ENCODE measurements at regions not wholly inside any gene's neighbourhood (a gene's known extent, or its start where the extent isn't known, plus 50 kb on each side); places are given as distances from the start of the nearest gene placed in this dataset.

DNA sequence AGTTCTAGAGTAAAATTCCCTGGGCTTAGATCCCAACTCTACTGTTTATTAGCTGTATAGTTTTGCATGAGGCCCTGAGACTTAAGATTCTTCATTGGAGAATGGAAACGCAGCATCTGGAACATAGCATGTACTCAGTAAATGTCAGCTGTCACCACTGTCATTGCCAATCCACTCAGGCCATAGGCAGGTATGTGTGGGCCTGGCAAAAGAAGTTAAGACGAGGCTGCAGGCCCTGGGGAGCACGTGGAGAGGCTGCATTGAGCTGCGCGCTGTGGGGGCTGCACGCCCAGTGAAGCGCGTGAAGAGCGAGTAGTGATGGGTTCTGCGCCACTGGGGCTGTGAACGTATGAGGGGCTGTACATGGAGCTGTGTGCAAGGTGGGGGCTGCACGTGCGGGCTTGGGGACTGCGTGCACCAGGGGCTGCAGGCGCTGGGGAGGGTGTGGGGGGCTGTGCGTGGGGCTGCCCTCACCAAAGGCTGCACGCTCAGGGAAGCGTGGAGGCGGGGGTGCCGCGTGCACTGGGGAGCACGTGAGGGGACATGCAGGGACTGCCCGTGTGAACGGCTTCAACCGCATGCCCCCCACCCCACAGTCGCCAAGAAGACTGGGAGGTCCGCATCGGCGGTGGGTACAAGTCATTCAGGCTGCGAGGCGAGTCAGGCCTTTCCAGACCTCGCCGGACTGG lies 85.5 kb downstream of the PRR15 start:
- peaks cover under 1% of the 10 kb centered on the region; the same call in 2 of the 3 replicates for H3K4me1 Mint-ChIP-seq
- H3K4me1 ChIP-seq (ENCODE audit: insufficient read depth): no peaks in the 10 kb centered on the region; the same call in 1 of the 2 replicates
- H3K4me2 ChIP-seq: no peak overlapping the region
- DNase-seq (ENCODE audit: low spot score): no peak
- H3K27me3 Mint-ChIP-seq (ENCODE audit: insufficient read depth, low read depth, poor library complexity): peaks cover 2% of the 10 kb centered on the region
- H3K9me3 Mint-ChIP-seq: no peaks in the 10 kb centered on the region
- no peaks in the 10 kb centered on the region for H3F3A ChIP-seq (replicated peaks; ENCODE audit: low read depth)
- H2AFZ ChIP-seq: no peak overlapping the region
- H3K27ac ChIP-seq (ENCODE audit: low read depth): no peak overlapping the region
- H3K27me3 ChIP-seq (ENCODE audit: insufficient read depth): no peaks in the 10 kb centered on the region
- no peak overlapping the region for H3K4me3 ChIP-seq
- H4K20me1 ChIP-seq (replicated peaks; ENCODE audit: insufficient read depth): no peaks in the 10 kb centered on the region
- no peaks in the 10 kb centered on the region for H3K9me2 ChIP-seq (ENCODE audit: insufficient read depth)
- no peaks in the 10 kb centered on the region for H3K36me3 Mint-ChIP-seq (ENCODE audit: low read depth)
- H3K36me3 ChIP-seq (ENCODE audit: insufficient read depth): no peaks in the 10 kb centered on the region
- H3K27ac Mint-ChIP-seq: no peak overlapping the region
- no peak for ATAC-seq
- H3K4me3 Mint-ChIP-seq: no peak overlapping the region
- H3K79me2 ChIP-seq (replicated peaks; ENCODE audit: insufficient read depth): no peaks in the 10 kb centered on the region
- TF ChIP-seq POLR2AphosphoS5 (IDR thresholded peaks at IDR 0.05; ENCODE audit: low read depth) (no peak), CREB1 (CRISPR knock-in tag; IDR thresholded peaks at IDR 0.05; ENCODE audit: low read depth) (no peak), STAT1 (IDR thresholded peaks at IDR 0.05; ENCODE audit: unreplicated experiment) (no peak), EZH2 (IDR thresholded peaks at IDR 0.05; ENCODE audit: low read depth, unreplicated experiment) (no peak), NANOG (IDR thresholded peaks at IDR 0.05; ENCODE audit: borderline replicate concordance) (no peak), CTCF (conservative IDR thresholded peaks at IDR 0.05; ENCODE audit: low read depth in 2 of 2) (no peak), EZH2phosphoT487 (IDR thresholded peaks at IDR 0.05; ENCODE audit: unreplicated experiment) (no peak), JUNB (IDR thresholded peaks at IDR 0.05; ENCODE audit: unreplicated experiment) (no peak), ZNF114 (CRISPR knock-in tag; IDR thresholded peaks at IDR 0.05) (no peak), ZNF331 (CRISPR knock-in tag; IDR thresholded peaks at IDR 0.05; ENCODE audit: low read depth) (no peak)
- TF ChIP-seq, protein P1, sequence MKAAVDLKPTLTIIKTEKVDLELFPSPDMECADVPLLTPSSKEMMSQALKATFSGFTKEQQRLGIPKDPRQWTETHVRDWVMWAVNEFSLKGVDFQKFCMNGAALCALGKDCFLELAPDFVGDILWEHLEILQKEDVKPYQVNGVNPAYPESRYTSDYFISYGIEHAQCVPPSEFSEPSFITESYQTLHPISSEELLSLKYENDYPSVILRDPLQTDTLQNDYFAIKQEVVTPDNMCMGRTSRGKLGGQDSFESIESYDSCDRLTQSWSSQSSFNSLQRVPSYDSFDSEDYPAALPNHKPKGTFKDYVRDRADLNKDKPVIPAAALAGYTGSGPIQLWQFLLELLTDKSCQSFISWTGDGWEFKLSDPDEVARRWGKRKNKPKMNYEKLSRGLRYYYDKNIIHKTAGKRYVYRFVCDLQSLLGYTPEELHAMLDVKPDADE (IDR thresholded peaks at IDR 0.05): no peak
- TF ChIP-seq, protein P2, sequence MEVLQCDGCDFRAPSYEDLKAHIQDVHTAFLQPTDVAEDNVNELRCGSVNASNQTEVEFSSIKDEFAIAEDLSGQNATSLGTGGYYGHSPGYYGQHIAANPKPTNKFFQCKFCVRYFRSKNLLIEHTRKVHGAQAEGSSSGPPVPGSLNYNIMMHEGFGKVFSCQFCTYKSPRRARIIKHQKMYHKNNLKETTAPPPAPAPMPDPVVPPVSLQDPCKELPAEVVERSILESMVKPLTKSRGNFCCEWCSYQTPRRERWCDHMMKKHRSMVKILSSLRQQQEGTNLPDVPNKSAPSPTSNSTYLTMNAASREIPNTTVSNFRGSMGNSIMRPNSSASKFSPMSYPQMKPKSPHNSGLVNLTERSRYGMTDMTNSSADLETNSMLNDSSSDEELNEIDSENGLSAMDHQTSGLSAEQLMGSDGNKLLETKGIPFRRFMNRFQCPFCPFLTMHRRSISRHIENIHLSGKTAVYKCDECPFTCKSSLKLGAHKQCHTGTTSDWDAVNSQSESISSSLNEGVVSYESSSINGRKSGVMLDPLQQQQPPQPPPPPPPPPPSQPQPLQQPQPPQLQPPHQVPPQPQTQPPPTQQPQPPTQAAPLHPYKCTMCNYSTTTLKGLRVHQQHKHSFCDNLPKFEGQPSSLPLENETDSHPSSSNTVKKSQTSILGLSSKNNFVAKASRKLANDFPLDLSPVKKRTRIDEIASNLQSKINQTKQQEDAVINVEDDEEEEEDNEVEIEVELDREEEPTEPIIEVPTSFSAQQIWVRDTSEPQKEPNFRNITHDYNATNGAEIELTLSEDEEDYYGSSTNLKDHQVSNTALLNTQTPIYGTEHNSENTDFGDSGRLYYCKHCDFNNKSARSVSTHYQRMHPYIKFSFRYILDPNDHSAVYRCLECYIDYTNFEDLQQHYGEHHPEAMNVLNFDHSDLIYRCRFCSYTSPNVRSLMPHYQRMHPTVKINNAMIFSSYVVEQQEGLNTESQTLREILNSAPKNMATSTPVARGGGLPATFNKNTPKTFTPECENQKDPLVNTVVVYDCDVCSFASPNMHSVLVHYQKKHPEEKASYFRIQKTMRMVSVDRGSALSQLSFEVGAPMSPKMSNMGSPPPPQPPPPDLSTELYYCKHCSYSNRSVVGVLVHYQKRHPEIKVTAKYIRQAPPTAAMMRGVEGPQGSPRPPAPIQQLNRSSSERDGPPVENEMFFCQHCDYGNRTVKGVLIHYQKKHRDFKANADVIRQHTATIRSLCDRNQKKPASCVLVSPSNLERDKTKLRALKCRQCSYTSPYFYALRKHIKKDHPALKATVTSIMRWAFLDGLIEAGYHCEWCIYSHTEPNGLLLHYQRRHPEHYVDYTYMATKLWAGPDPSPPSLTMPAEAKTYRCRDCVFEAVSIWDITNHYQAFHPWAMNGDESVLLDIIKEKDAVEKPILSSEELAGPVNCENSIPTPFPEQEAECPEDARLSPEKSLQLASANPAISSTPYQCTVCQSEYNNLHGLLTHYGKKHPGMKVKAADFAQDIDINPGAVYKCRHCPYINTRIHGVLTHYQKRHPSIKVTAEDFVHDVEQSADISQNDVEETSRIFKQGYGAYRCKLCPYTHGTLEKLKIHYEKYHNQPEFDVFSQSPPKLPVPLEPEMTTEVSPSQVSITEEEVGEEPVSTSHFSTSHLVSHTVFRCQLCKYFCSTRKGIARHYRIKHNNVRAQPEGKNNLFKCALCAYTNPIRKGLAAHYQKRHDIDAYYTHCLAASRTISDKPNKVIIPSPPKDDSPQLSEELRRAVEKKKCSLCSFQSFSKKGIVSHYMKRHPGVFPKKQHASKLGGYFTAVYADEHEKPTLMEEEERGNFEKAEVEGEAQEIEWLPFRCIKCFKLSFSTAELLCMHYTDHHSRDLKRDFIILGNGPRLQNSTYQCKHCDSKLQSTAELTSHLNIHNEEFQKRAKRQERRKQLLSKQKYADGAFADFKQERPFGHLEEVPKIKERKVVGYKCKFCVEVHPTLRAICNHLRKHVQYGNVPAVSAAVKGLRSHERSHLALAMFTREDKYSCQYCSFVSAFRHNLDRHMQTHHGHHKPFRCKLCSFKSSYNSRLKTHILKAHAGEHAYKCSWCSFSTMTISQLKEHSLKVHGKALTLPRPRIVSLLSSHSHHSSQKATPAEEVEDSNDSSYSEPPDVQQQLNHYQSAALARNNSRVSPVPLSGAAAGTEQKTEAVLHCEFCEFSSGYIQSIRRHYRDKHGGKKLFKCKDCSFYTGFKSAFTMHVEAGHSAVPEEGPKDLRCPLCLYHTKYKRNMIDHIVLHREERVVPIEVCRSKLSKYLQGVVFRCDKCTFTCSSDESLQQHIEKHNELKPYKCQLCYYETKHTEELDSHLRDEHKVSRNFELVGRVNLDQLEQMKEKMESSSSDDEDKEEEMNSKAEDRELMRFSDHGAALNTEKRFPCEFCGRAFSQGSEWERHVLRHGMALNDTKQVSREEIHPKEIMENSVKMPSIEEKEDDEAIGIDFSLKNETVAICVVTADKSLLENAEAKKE (CRISPR knock-in tag; IDR thresholded peaks at IDR 0.05): no peak
- TF ChIP-seq, protein P3, sequence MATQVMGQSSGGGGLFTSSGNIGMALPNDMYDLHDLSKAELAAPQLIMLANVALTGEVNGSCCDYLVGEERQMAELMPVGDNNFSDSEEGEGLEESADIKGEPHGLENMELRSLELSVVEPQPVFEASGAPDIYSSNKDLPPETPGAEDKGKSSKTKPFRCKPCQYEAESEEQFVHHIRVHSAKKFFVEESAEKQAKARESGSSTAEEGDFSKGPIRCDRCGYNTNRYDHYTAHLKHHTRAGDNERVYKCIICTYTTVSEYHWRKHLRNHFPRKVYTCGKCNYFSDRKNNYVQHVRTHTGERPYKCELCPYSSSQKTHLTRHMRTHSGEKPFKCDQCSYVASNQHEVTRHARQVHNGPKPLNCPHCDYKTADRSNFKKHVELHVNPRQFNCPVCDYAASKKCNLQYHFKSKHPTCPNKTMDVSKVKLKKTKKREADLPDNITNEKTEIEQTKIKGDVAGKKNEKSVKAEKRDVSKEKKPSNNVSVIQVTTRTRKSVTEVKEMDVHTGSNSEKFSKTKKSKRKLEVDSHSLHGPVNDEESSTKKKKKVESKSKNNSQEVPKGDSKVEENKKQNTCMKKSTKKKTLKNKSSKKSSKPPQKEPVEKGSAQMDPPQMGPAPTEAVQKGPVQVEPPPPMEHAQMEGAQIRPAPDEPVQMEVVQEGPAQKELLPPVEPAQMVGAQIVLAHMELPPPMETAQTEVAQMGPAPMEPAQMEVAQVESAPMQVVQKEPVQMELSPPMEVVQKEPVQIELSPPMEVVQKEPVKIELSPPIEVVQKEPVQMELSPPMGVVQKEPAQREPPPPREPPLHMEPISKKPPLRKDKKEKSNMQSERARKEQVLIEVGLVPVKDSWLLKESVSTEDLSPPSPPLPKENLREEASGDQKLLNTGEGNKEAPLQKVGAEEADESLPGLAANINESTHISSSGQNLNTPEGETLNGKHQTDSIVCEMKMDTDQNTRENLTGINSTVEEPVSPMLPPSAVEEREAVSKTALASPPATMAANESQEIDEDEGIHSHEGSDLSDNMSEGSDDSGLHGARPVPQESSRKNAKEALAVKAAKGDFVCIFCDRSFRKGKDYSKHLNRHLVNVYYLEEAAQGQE (IDR thresholded peaks at IDR 0.05; ENCODE audit: unreplicated experiment): no peak

Data from GM23338 (cell line).